Forelimb muscle (tissue), 1 donor: ENCODE measurements at regions not wholly inside any gene's neighbourhood (a gene's known extent, or its start where the extent isn't known, plus 50 kb on each side); places are given as distances from the start of the nearest gene placed in this dataset.
"Not testable (repeated sequence)": the region's sequence is repeated elsewhere in the genome, so short reads cannot be mapped to it uniquely, and the experiment has no call there.

Source experiments
- DNase-seq: peaks from one replicate; pipeline ENCODE4 v3.0.0-alpha.2; 2013; ENCODE audit warnings: low read depth

- no peak for DNase-seq
Measured at GRCh38 chr3:159866201-159866746, 122.4 kb upstream of the IL12A start.

GRCh38 chr3:159867372-159867771 lies 121.3 kb upstream of the IL12A start:
- no peak for DNase-seq

GRCh38 chr3:159870723-159871122 lies 117.9 kb upstream of the IL12A start:
- no peak for DNase-seq

GRCh38 chr3:159872374-159873109 lies 116.1 kb upstream of the IL12A start:
- DNase-seq, result no peak

GRCh38 chr3:159875116-159875515 lies 113.5 kb upstream of the IL12A start:
- no peak for DNase-seq

- no peak for DNase-seq
Measured at GRCh38 chr3:159877924-159878323, 110.7 kb upstream of the IL12A start.

GRCh38 chr3:159879146-159879545 lies 109.5 kb upstream of the IL12A start:
- DNase-seq, result no peak

GRCh38 chr3:159879598-159879997 lies 109.0 kb upstream of the IL12A start:
- no peak for DNase-seq

- no peak for DNase-seq
Measured at GRCh38 chr3:159881208-159881607, 107.4 kb upstream of the IL12A start.

GRCh38 chr3:159881828-159882309 lies 106.8 kb upstream of the IL12A start:
- DNase-seq, result no peak

- DNase-seq, result no peak
Measured at GRCh38 chr3:159882367-159882766, 106.3 kb upstream of the IL12A start.

- no peak for DNase-seq
Measured at GRCh38 chr3:159882790-159883779, 105.5 kb upstream of the IL12A start.

- no peak for DNase-seq
Measured at GRCh38 chr3:159884661-159885402, 103.8 kb upstream of the IL12A start.

- no peak for DNase-seq
Measured at GRCh38 chr3:159886050-159886449, 102.6 kb upstream of the IL12A start.

- not testable (repeated sequence) for DNase-seq
Measured at GRCh38 chr3:159886530-159886929, 102.1 kb upstream of the IL12A start.

- DNase-seq, result no peak
Measured at GRCh38 chr3:159887168-159887567, 101.5 kb upstream of the IL12A start.

- no peak for DNase-seq
Measured at GRCh38 chr3:159887911-159888310, 100.7 kb upstream of the IL12A start.

- DNase-seq, result no peak
Measured at GRCh38 chr3:159892171-159892795, 96.4 kb upstream of the IL12A start.

GRCh38 chr3:159892801-159893200 lies 95.8 kb upstream of the IL12A start:
- no peak for DNase-seq

GRCh38 chr3:159894386-159894785 lies 94.2 kb upstream of the IL12A start:
- no peak for DNase-seq

GRCh38 chr3:159895430-159895829 lies 93.2 kb upstream of the IL12A start:
- no peak for DNase-seq
